Loucy (cell line): ENCODE measurements at regions not wholly inside any gene's neighbourhood (a gene's known extent, or its start where the extent isn't known, plus 50 kb on each side); places are given as distances from the start of the nearest gene placed in this dataset.

Experiments
- CTCF ChIP-seq: fragments of 200-600 bp; sonication (generic); conservative IDR thresholded peaks from 2 replicates; pipeline ENCODE4 v1.5.1; 2014; ENCODE audit warnings: mild to moderate bottlenecking, antibody characterized with exemption, low read length
- EZH2phosphoT487 ChIP-seq: fragments of 200-600 bp; IDR thresholded peaks from 2 replicates; pipeline ENCODE4 v1.6.1; 2018; ENCODE audit warnings: antibody characterized with exemption, mild to moderate bottlenecking, moderate library complexity, borderline replicate concordance

GRCh38 chr16:5642436-5642835, 544.8 kb upstream of the EEF2KMT start:
- TF ChIP-seq CTCF (no peak), EZH2phosphoT487 (no peak)
